Testis (tissue), 2 donors: ENCODE measurements at regions not wholly inside any gene's neighbourhood (a gene's known extent, or its start where the extent isn't known, plus 50 kb on each side); places are given as distances from the start of the nearest gene placed in this dataset.

Experiments used
- POLR2A ChIP-seq: fragments of 450-650 bp; IDR thresholded peaks from one replicate; pipeline ENCODE4 v1.6.1; 2017; ENCODE audit warnings: antibody characterized with exemption, mild to moderate bottlenecking, moderate library complexity
- TF ChIP-seq, protein P1 (sequence below), 3 experiments: fragments of 450-650 bp in 2 of 3; fragments of 200-600 bp in 1 of 3; sonication (generic) in 1 of 3; IDR thresholded peaks; one replicate each; pipeline ENCODE4 v1.5.1; 2016 to 2019; ENCODE audit warnings: antibody characterized with exemption in 3 of 3, mild to moderate bottlenecking in 2 of 3, moderate library complexity in 1 of 3

DNA sequence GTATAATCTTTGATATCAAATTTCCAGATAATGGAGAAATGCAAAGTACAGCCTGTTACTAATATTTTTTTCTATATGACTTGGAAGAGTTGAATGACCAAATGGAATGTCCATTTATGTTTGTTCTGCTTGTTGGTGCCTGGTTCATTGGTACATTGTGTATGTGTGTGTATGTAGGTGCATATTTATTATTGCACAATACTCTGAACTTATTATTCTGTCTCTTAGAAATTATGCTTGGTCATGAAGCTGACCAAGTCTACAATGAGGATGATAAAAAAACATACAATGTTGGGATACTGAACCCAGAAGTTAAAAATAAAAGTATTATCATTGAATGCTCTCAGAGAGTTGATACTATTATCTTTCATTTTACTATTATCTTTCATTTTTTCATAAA, 706.3 kb downstream of the KCTD16 start:
- TF ChIP-seq, protein P1, sequence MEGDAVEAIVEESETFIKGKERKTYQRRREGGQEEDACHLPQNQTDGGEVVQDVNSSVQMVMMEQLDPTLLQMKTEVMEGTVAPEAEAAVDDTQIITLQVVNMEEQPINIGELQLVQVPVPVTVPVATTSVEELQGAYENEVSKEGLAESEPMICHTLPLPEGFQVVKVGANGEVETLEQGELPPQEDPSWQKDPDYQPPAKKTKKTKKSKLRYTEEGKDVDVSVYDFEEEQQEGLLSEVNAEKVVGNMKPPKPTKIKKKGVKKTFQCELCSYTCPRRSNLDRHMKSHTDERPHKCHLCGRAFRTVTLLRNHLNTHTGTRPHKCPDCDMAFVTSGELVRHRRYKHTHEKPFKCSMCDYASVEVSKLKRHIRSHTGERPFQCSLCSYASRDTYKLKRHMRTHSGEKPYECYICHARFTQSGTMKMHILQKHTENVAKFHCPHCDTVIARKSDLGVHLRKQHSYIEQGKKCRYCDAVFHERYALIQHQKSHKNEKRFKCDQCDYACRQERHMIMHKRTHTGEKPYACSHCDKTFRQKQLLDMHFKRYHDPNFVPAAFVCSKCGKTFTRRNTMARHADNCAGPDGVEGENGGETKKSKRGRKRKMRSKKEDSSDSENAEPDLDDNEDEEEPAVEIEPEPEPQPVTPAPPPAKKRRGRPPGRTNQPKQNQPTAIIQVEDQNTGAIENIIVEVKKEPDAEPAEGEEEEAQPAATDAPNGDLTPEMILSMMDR (IDR thresholded peaks at IDR 0.05) = no peak
- no peak for TF ChIP-seq POLR2A
